Limb (tissue), 2 donors: ENCODE measurements at regions not wholly inside any gene's neighbourhood (a gene's known extent, or its start where the extent isn't known, plus 50 kb on each side); places are given as distances from the start of the nearest gene placed in this dataset.

Experiments
- DNase-seq, 2 donors: peaks; one replicate each; pipeline ENCODE4 v3.0.0-alpha.2; 2016; ENCODE audit errors: extremely low spot score in 2 of 2

DNA sequence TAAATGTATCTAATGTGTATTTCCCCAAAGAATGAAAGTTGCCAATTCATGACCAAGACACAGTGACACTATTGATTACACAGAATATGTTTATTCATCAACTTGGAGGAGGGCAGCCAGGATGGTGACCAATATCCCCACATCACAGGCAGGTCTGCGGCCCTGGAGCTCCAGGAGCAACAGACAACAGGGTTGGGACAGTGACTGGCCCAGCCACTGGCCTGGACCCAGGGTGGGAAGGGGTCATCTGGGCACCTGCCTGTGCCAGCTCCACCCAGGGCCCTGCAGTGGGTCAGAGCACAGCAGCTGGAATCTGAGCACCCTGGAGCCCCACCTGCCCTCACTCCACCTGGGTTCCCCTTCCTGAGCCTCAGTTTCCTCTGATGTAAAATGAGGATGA, 466.1 kb downstream of the MATN1 start:
- no peak for DNase-seq

GRCh38 chr1:30256911-30257310, 466.5 kb downstream of the MATN1 start:
- DNase-seq = no peak

DNA sequence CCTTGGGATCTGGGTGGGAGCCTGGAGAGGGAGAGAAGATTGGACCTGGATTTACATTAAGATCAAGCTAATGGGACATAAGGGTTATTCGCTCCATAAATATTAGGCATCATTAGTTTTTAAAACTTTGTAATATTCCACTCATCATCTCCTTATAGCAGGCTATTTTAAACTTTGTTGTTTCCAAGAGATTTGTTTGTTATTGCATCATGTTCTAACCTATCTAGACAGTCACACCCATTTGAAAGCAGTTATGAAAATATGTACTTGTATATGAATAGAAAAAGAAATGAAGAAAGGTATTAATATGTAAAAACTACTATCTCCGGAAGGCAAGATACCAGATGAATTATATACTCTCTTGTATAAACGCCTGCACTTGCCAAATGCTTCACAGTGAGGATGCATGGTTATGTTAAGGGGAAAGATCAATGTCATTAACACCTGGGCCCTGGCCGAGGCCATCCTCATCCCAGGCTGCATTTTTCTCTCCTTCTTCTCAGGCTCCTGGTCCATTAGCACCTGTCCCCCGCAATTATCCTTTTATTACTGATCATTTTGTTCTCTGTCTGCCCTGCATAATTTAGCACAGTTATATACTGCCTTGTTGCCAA, 468.2 kb downstream of the MATN1 start:
- no peak for DNase-seq

DNA sequence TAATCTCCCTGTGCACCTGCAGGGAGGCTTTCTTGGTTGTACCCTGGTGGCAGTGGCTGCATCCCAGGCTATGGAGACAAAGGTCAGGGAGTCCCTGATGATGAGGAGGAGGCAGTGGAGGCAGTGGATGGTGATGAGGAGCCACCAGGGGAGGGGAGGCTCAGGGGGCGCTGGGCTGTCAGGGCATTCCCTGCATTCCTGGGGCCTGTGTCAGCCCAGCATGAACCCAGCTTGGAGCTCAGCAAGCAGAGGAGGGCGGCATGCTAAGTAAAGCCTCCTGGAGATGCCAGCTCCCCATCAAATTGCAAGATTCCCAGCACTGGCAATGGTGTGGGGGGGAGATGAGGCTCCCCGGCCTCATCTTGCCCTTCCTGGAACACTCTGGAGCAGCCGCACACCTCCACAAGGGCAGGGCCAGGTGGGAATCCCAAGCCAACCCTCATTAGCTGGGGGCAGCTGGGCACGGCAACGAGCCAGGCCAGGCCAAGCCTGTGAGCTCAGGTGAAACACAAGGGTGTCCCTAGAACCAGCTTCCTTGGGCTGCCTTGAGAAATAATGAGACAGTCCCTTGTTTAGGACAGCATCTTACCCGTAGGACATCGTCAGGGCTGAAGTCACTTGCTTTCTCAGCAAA, 469.5 kb downstream of the MATN1 start:
- no peak for DNase-seq

DNA sequence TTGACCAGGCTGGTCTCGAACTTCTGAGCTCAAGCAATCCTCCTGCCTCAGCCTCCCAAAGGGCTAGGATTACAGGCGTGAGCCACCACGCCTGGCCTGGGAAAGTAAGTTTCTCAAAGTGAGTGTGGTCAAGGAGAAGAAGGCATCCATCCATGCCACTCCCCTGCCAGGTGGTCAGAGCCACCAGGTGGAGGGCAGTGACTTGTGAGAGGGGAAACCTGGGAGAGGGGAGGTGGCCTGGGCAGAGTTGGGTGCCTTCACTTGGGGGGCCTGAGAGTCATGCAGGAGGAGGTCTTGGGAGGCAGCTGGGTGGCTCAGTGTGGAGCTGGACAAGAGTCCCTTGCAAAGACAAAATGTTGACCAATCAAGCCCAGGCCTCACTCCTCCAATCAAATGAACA, 470.0 kb downstream of the MATN1 start:
- DNase-seq = no peak

GRCh38 chr1:30250984-30251850, 472.2 kb downstream of the MATN1 start:
- DNase-seq = no peak

DNA sequence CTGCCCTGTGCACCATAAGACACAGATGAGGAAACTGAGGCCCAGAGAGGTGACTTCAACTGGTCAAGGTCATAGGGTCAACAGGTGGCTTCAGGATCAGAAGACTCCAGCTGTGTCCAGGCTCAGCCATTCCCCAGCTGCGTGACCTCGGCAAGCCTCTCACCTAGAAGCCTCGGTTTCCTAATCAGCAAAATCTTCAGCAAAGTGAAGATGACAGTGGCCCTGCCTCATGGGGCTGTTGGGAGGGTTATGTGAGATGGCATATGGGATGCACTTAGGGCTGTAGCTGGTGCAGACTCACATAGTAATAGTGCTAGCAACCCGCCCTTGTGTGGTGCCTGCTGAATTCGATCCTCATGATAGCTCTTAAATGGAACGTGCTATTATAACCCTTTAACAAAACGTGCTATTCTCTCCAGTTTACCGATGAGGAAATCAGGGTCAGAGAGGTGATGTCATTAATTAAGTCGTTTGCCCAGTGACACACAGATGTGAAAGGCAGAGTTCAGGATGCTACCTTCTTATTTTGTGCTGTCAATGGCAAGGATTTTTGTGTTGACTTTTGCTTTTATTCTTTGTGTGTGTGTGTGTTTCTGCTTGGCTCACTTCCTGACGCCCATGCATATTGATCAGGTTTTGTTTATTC, 472.9 kb downstream of the MATN1 start:
- DNase-seq = no peak

DNA sequence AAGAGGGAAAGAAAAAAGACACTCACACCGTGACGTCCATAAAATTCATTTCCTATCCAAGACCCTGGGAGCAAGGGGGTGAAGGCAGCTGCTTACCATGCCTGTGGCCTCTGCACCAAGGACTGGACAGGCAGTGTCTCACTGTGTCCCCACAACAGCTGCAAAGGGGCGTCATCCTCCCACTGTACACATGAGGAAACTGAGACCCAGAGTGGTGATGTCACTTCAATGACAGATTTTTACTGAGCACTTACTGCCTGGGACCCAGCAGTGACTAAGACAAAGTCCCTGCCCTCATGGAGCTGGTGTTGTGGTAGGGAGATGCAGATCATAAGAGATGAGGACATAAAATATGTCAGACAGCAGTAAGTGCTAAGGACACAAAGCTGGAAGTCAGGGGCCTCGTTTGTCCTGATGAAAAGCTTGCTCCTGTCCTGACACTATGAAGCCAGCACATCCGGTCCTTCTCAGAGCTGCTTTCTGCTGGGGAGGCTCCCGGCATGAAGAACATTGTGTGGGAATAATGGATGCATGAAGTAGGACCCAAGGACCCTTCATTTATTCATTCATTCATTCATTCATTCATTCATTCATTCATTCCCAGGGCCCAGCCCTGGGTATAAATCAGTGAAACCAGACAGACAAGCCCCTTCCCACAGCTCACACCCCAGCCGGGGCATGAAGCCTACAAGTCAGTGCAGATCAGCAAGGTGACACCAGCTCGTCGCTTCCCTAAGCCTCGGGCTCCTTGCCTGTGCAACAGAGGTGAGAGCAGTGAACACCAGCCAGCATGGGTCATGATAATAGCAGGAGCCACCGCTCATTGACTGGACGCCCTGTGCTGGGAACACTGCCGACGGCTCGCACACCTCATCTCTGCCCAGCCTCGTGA, 473.7 kb downstream of the MATN1 start:
- no peak for DNase-seq

DNA sequence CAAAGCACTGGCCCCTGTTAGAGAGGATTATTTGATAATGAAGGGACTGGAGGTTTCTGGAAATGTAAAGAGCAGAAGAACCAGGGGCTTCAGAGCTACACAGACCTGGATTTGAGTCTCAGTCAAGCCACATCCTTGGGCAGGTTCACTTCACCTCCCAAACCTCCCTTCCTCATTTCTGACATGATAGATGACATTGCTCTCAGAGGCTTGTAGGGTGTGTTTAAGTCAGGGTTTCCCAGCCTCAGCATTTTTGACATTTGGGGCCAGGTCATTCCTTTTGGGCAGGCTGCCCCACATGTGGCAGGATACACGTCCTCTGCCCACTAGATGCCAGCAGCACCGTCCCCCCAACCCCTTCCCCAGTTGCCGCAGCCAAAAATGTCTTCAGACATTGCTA, 474.6 kb downstream of the MATN1 start:
- DNase-seq = no peak

- DNase-seq = no peak
Observed at GRCh38 chr1:30248373-30248772, 475.0 kb downstream of the MATN1 start.

DNA sequence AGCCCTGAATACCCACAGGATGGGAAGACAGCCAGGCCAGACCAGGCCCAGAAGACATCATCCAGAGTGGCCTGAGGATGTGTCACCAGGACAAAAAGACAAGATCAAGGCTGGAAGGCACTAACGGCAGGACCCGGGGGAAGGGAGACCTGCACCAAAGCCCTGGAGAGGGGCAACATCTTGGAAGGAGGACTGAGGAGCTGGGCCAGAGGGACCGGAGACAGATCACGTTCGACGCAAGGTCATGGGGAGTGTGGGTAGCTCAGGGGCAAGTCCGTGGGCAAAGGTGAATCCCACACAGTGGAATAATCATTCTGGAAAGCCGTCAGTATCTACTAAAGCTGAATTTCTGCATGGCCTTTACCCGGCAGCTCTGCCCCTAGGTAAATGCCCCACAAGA, 478.6 kb downstream of the MATN1 start:
- DNase-seq = no peak

DNA sequence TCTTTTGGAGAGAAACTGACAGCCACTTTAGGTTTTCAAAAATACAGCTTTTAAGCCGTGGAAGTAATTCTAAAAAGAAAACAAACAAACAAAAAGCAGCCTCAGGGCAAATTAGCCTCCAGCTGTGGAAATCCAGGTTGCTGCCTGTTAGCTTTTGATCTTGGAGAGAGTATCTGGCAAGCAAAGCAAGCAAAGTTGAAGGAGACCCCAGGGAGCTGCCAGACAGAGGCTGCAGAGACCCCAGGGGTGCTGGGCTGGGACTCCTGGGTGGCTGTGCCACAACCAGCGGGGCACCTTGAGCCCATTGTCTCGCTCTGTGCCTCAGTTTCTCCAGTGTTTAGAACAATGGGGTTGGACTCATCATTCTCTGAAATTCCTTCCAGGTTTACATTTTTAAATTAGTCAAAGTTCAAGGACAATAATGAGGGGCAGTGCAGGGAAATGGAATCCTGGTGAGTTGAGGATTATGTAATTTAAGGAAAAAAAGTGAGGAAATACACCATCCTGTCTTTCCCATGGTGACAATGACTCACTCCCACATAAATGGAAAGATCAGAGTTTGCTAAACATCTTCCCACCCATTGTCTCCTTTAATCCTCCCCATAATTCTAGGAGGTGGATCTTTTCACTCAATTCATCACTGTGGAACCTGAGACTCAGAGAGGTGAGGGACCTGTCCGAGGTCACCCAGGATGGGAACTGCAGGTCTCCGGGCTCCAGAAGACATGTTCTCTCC, 480.5 kb downstream of the MATN1 start:
- DNase-seq = no peak

DNA sequence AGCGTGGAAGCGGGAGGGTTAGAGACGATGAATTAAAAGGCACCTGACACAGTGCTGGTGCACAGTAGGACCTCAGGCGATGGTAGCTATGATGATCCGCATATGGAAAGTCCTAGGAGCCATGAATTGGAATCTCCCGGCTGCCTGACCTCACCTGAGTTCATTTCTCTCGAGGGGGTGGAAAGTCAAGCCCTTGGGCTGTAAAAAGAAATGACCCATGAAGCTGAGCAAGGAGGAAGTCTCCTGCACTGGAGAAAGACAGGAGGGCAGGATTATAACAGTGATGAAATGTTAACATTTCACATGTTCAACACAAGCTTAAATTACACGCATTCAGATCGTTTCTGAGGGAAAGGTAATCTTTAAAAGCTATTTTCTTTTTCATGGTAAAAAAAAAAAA, 481.2 kb downstream of the MATN1 start:
- DNase-seq = no peak

DNA sequence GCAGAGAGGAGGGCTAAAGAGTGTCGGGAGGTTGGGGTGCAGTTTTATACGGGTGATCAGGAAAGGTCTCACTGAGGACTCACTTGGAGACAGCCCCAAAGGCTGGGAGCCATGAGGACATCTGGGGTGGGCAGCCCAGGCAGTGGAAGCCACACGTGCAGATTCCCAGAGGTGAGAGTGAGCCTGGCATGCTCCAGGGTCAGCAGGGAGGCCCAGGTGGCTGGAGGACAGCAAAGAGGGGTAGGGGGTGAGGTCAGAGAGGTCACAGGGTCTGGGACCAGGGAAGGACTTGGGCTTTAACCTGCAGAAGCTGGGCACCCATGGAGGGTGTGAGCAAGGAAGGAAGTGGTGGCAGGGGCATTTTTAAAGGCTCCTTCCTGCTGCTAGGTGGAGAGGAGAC, 481.7 kb downstream of the MATN1 start:
- no peak for DNase-seq

- DNase-seq = no peak
Observed at GRCh38 chr1:30234091-30234490, 489.3 kb downstream of the MATN1 start.

GRCh38 chr1:30232288-30232899, 491.0 kb downstream of the MATN1 start:
- DNase-seq = no peak

- DNase-seq = no peak
Observed at GRCh38 chr1:30229960-30230359, 493.4 kb downstream of the MATN1 start.

- DNase-seq = no peak
Observed at GRCh38 chr1:30229557-30229956, 493.8 kb downstream of the MATN1 start.

- DNase-seq = no peak
Observed at GRCh38 chr1:30226648-30227047, 496.7 kb downstream of the MATN1 start.

DNA sequence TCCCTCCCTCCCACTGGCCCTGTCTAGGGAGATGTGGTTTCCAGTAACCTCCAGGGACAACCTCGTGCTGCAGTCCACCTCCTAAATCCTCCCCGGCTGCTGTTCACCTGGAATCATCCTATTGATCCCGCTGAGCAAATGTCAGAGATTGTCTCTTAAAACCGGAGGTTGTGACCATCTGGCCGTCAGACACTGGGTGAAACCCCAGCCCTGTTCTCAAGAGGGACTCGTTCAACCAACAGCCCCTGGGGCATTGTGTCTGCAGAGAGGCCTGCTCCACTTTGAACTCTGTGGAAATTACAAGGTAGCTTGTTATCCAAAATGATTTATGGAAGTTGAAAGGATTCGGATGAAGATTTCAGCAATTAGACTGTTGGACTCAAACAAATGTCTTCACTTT, 498.0 kb downstream of the MATN1 start:
- DNase-seq = no peak
